ENCODE measurements at regions not wholly inside any gene's neighbourhood (a gene's known extent, or its start where the extent isn't known, plus 50 kb on each side); places are given as distances from the start of the nearest gene placed in this dataset.

- H3K27ac ChIP-seq (ENCODE audit: low read length, poor library complexity, severe bottlenecking), result peak overlapping the region; percentile 91
- no peak overlapping the region for H3K4ac ChIP-seq (ENCODE audit: low read depth in 1 of 2, low read length in 2 of 2)
- no peak overlapping the region for H3K4me3 ChIP-seq (ENCODE audit: insufficient read depth in 1 of 2, low read depth in 1 of 2, low read length in 2 of 2)
- H3K79me1 ChIP-seq (replicated peaks; ENCODE audit: low read length, poor library complexity, severe bottlenecking), result no peaks in the 10 kb centered on the region
- no peak overlapping the region for H3K9ac ChIP-seq (ENCODE audit: low read length)
- H2BK15ac ChIP-seq (ENCODE audit: low read depth, poor library complexity, severe bottlenecking), result no peak overlapping the region
- 0% methylated on average over 1 of the region's 1 CpG for WGBS
- H2BK12ac ChIP-seq (ENCODE audit: low read length in 2 of 2), result no peak overlapping the region
- H3K36me3 ChIP-seq (ENCODE audit: control insufficient read depth in 1 of 2, insufficient read depth in 2 of 2, low read depth in 1 of 2, low read length in 2 of 2), result no peaks in the 10 kb centered on the region
- no peak overlapping the region for H2AFZ ChIP-seq (ENCODE audit: low read depth, low read length)
- no peak overlapping the region for H2BK5ac ChIP-seq (ENCODE audit: low read depth, low read length, poor library complexity, severe bottlenecking)
- no peak overlapping the region for H3K23ac ChIP-seq (ENCODE audit: low read length in 2 of 2)
- H3K4me2 ChIP-seq (ENCODE audit: low read length, poor library complexity, severe bottlenecking), result no peak overlapping the region
- DNase-seq, result peak; percentile 82
- no peaks in the 10 kb centered on the region for H3K27me3 ChIP-seq (ENCODE audit: control insufficient read depth in 1 of 2, insufficient read depth in 1 of 2, low read length in 2 of 2)
- no peak overlapping the region for H3K14ac ChIP-seq (ENCODE audit: low read length in 2 of 2)
- H3K9me3 ChIP-seq (ENCODE audit: control insufficient read depth, low read length), result peaks cover 5% of the 10 kb centered on the region
- H3K4me1 ChIP-seq (ENCODE audit: control insufficient read depth, insufficient read depth, low read depth, low read length), result peaks cover 2% of the 10 kb centered on the region
- H2BK120ac ChIP-seq (ENCODE audit: low read depth, low read length), result no peak overlapping the region
- no peak overlapping the region for H4K91ac ChIP-seq (ENCODE audit: low read length)
- H2AK5ac ChIP-seq (ENCODE audit: low read length, severe bottlenecking), result no peak overlapping the region
- no peak overlapping the region for H4K8ac ChIP-seq (ENCODE audit: low read length)
- H3K18ac ChIP-seq (ENCODE audit: low read depth in 1 of 2, low read length in 2 of 2), result no peak overlapping the region
Measured at GRCh38 chr2:188079196-188079595, 212.5 kb upstream of the GULP1 start.

- H4K91ac ChIP-seq (ENCODE audit: low read length), result no peak overlapping the region
- no peak overlapping the region for H2BK120ac ChIP-seq (ENCODE audit: low read depth, low read length)
- no peak overlapping the region for H3K23ac ChIP-seq (ENCODE audit: low read length in 2 of 2)
- H3K9me3 ChIP-seq (ENCODE audit: control insufficient read depth, low read length), result no peaks in the 10 kb centered on the region
- H4K8ac ChIP-seq (ENCODE audit: low read length), result peak overlapping the region; percentile 57
- H2BK12ac ChIP-seq (ENCODE audit: low read length in 2 of 2), result no peak overlapping the region
- H2BK5ac ChIP-seq (ENCODE audit: low read depth, low read length, poor library complexity, severe bottlenecking), result no peak overlapping the region
- no peak overlapping the region for H2AK5ac ChIP-seq (ENCODE audit: low read length, severe bottlenecking)
- H3K36me3 ChIP-seq (ENCODE audit: control insufficient read depth in 1 of 2, insufficient read depth in 2 of 2, low read depth in 1 of 2, low read length in 2 of 2), result no peaks in the 10 kb centered on the region
- no peak overlapping the region for H3K4ac ChIP-seq (ENCODE audit: low read depth in 1 of 2, low read length in 2 of 2)
- H3K14ac ChIP-seq (ENCODE audit: low read length in 2 of 2), result no peak overlapping the region
- no peaks in the 10 kb centered on the region for H3K27me3 ChIP-seq (ENCODE audit: control insufficient read depth in 1 of 2, insufficient read depth in 1 of 2, low read length in 2 of 2)
- no peak overlapping the region for H3K4me3 ChIP-seq (ENCODE audit: insufficient read depth in 1 of 2, low read depth in 1 of 2, low read length in 2 of 2)
- H3K4me2 ChIP-seq (ENCODE audit: low read length, poor library complexity, severe bottlenecking), result no peak overlapping the region
- no peaks in the 10 kb centered on the region for H3K79me1 ChIP-seq (replicated peaks; ENCODE audit: low read length, poor library complexity, severe bottlenecking)
- H3K9ac ChIP-seq (ENCODE audit: low read length), result no peak overlapping the region
- no peak for DNase-seq
- no peak overlapping the region for H2BK15ac ChIP-seq (ENCODE audit: low read depth, poor library complexity, severe bottlenecking)
- no peak overlapping the region for H3K18ac ChIP-seq (ENCODE audit: low read depth in 1 of 2, low read length in 2 of 2)
- H2AFZ ChIP-seq (ENCODE audit: low read depth, low read length), result no peak overlapping the region
- H3K4me1 ChIP-seq (ENCODE audit: control insufficient read depth, insufficient read depth, low read depth, low read length), result no peaks in the 10 kb centered on the region
- WGBS, result 82% methylated on average over 3 of the region's 4 CpGs
- H3K27ac ChIP-seq (ENCODE audit: low read length, poor library complexity, severe bottlenecking), result no peak overlapping the region
Measured at GRCh38 chr2:188085421-188085820, 206.3 kb upstream of the GULP1 start.

- Histone ChIP-seq H3K4me1 (ENCODE audit: control insufficient read depth, insufficient read depth, low read depth, low read length) (no peaks in the 10 kb centered on the region), H2BK15ac (ENCODE audit: low read depth, poor library complexity, severe bottlenecking) (no peak overlapping the region), H3K27ac (ENCODE audit: low read length, poor library complexity, severe bottlenecking) (no peak overlapping the region), H2BK5ac (ENCODE audit: low read depth, low read length, poor library complexity, severe bottlenecking) (no peak overlapping the region), H2BK120ac (ENCODE audit: low read depth, low read length) (no peak overlapping the region), H3K23ac (ENCODE audit: low read length in 2 of 2) (no peak overlapping the region), H2BK12ac (ENCODE audit: low read length in 2 of 2) (no peak overlapping the region), H3K14ac (ENCODE audit: low read length in 2 of 2) (no peak overlapping the region), H4K8ac (ENCODE audit: low read length) (no peak overlapping the region), H2AK5ac (ENCODE audit: low read length, severe bottlenecking) (no peak overlapping the region), H3K9me3 (ENCODE audit: control insufficient read depth, low read length) (no peaks in the 10 kb centered on the region), H3K4me3 (ENCODE audit: insufficient read depth in 1 of 2, low read depth in 1 of 2, low read length in 2 of 2) (no peak overlapping the region), H3K9ac (ENCODE audit: low read length) (no peak overlapping the region), H3K18ac (ENCODE audit: low read depth in 1 of 2, low read length in 2 of 2) (no peak overlapping the region), H2AFZ (ENCODE audit: low read depth, low read length) (no peak overlapping the region), H3K79me1 (replicated peaks; ENCODE audit: low read length, poor library complexity, severe bottlenecking) (no peaks in the 10 kb centered on the region), H3K4ac (ENCODE audit: low read depth in 1 of 2, low read length in 2 of 2) (no peak overlapping the region), H4K91ac (ENCODE audit: low read length) (no peak overlapping the region), H3K27me3 (ENCODE audit: control insufficient read depth in 1 of 2, insufficient read depth in 1 of 2, low read length in 2 of 2) (no peaks in the 10 kb centered on the region), H3K4me2 (ENCODE audit: low read length, poor library complexity, severe bottlenecking) (no peak overlapping the region), H3K36me3 (ENCODE audit: control insufficient read depth in 1 of 2, insufficient read depth in 2 of 2, low read depth in 1 of 2, low read length in 2 of 2) (no peaks in the 10 kb centered on the region)
- WGBS, result 71% methylated on average over 1 of the region's 2 CpGs
- no peak for DNase-seq
Measured at GRCh38 chr2:188089901-188090300, 201.8 kb upstream of the GULP1 start.

GRCh38 chr2:188091220-188091619 lies 200.5 kb upstream of the GULP1 start:
- no peak overlapping the region for H4K91ac ChIP-seq (ENCODE audit: low read length)
- no peak overlapping the region for H3K9ac ChIP-seq (ENCODE audit: low read length)
- no peaks in the 10 kb centered on the region for H3K4me1 ChIP-seq (ENCODE audit: control insufficient read depth, insufficient read depth, low read depth, low read length)
- H3K14ac ChIP-seq (ENCODE audit: low read length in 2 of 2), result no peak overlapping the region
- H2AFZ ChIP-seq (ENCODE audit: low read depth, low read length), result no peak overlapping the region
- no peak overlapping the region for H2AK5ac ChIP-seq (ENCODE audit: low read length, severe bottlenecking)
- no peak overlapping the region for H3K4ac ChIP-seq (ENCODE audit: low read depth in 1 of 2, low read length in 2 of 2)
- no peak overlapping the region for H3K23ac ChIP-seq (ENCODE audit: low read length in 2 of 2)
- no peak overlapping the region for H2BK120ac ChIP-seq (ENCODE audit: low read depth, low read length)
- H2BK15ac ChIP-seq (ENCODE audit: low read depth, poor library complexity, severe bottlenecking), result no peak overlapping the region
- no peak overlapping the region for H2BK12ac ChIP-seq (ENCODE audit: low read length in 2 of 2)
- H3K4me3 ChIP-seq (ENCODE audit: insufficient read depth in 1 of 2, low read depth in 1 of 2, low read length in 2 of 2), result no peak overlapping the region
- no peaks in the 10 kb centered on the region for H3K36me3 ChIP-seq (ENCODE audit: control insufficient read depth in 1 of 2, insufficient read depth in 2 of 2, low read depth in 1 of 2, low read length in 2 of 2)
- H3K9me3 ChIP-seq (ENCODE audit: control insufficient read depth, low read length), result no peaks in the 10 kb centered on the region
- H3K18ac ChIP-seq (ENCODE audit: low read depth in 1 of 2, low read length in 2 of 2), result no peak overlapping the region
- DNase-seq, result no peak
- H2BK5ac ChIP-seq (ENCODE audit: low read depth, low read length, poor library complexity, severe bottlenecking), result no peak overlapping the region
- no peaks in the 10 kb centered on the region for H3K27me3 ChIP-seq (ENCODE audit: control insufficient read depth in 1 of 2, insufficient read depth in 1 of 2, low read length in 2 of 2)
- H3K27ac ChIP-seq (ENCODE audit: low read length, poor library complexity, severe bottlenecking), result no peak overlapping the region
- H4K8ac ChIP-seq (ENCODE audit: low read length), result no peak overlapping the region
- no peak overlapping the region for H3K4me2 ChIP-seq (ENCODE audit: low read length, poor library complexity, severe bottlenecking)
- no peaks in the 10 kb centered on the region for H3K79me1 ChIP-seq (replicated peaks; ENCODE audit: low read length, poor library complexity, severe bottlenecking)
